WTC11 (cell line): ENCODE measurements at regions not wholly inside any gene's neighbourhood (a gene's known extent, or its start where the extent isn't known, plus 50 kb on each side); places are given as distances from the start of the nearest gene placed in this dataset.

Source experiments
- ESRRA ChIP-seq: sonication (generic); formaldehyde crosslinking; IDR thresholded peaks from 2 replicates; pipeline ENCODE4 v1.8.1; 2022; ENCODE audit warnings: mild to moderate bottlenecking, missing genetic modification reagents, borderline replicate concordance
- GTF2I ChIP-seq: fragments of 250-450 bp; sonication (Bioruptor Pico); conservative IDR thresholded peaks from 2 replicates; pipeline ENCODE4 v1.4.0; 2021; ENCODE audit warnings: mild to moderate bottlenecking
- TCF7 ChIP-seq: sonication (generic); formaldehyde crosslinking; IDR thresholded peaks from 2 replicates; pipeline ENCODE4 v1.8.0; 2022; ENCODE audit warnings: mild to moderate bottlenecking, low read depth, missing genetic modification reagents, moderate library complexity
- TEAD1 ChIP-seq: sonication (generic); formaldehyde crosslinking; IDR thresholded peaks from 2 replicates; pipeline ENCODE4 v1.8.0; 2022; ENCODE audit warnings: mild to moderate bottlenecking, missing genetic modification reagents
- ZNF396 ChIP-seq: fragments of 250-450 bp; sonication (Bioruptor Pico); IDR thresholded peaks from 2 replicates; pipeline ENCODE4 v1.8.0; 2021; ENCODE audit warnings: mild to moderate bottlenecking, moderate library complexity, borderline replicate concordance
- TF ChIP-seq, protein P1 (sequence below): fragments of 200-600 bp; IDR thresholded peaks from 2 replicates; pipeline ENCODE4 v1.8.0; 2022; ENCODE audit warnings: antibody characterized with exemption
- TF ChIP-seq, protein P2 (sequence below): sonication (generic); formaldehyde crosslinking; IDR thresholded peaks from 2 replicates; pipeline ENCODE4 v1.8.1; 2023; ENCODE audit warnings: mild to moderate bottlenecking, missing genetic modification reagents
- TF ChIP-seq, protein P3 (sequence below): sonication (generic); formaldehyde crosslinking; conservative IDR thresholded peaks from 2 replicates; pipeline ENCODE4 v1.8.1; 2022; ENCODE audit warnings: mild to moderate bottlenecking, missing genetic modification reagents

DNA sequence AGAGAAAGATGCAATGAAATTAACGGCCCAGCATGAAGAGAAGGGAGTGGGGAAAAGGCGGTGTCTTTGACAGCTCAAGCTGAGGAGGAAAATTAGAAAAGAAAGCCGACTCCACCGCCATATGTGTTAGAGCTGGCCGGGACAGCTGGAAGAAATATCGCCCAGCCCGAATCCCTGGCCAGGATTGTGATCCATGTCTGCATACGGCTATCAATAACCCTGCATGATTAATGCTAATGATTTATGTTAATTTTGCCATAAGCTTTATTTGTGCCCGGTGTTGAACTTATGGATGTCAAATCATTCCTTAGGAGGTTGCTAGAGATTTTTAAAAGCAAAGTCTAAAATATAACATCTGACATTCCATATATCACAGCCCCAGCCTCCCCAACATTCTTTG lies 263.4 kb upstream of the ZNF507 start:
- no peak for TF ChIP-seq TEAD1
- TF ChIP-seq, protein P1, sequence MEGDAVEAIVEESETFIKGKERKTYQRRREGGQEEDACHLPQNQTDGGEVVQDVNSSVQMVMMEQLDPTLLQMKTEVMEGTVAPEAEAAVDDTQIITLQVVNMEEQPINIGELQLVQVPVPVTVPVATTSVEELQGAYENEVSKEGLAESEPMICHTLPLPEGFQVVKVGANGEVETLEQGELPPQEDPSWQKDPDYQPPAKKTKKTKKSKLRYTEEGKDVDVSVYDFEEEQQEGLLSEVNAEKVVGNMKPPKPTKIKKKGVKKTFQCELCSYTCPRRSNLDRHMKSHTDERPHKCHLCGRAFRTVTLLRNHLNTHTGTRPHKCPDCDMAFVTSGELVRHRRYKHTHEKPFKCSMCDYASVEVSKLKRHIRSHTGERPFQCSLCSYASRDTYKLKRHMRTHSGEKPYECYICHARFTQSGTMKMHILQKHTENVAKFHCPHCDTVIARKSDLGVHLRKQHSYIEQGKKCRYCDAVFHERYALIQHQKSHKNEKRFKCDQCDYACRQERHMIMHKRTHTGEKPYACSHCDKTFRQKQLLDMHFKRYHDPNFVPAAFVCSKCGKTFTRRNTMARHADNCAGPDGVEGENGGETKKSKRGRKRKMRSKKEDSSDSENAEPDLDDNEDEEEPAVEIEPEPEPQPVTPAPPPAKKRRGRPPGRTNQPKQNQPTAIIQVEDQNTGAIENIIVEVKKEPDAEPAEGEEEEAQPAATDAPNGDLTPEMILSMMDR = no peak
- no peak for TF ChIP-seq GTF2I (CRISPR knock-in tag)
- TF ChIP-seq ESRRA = no peak
- TF ChIP-seq, protein P2, sequence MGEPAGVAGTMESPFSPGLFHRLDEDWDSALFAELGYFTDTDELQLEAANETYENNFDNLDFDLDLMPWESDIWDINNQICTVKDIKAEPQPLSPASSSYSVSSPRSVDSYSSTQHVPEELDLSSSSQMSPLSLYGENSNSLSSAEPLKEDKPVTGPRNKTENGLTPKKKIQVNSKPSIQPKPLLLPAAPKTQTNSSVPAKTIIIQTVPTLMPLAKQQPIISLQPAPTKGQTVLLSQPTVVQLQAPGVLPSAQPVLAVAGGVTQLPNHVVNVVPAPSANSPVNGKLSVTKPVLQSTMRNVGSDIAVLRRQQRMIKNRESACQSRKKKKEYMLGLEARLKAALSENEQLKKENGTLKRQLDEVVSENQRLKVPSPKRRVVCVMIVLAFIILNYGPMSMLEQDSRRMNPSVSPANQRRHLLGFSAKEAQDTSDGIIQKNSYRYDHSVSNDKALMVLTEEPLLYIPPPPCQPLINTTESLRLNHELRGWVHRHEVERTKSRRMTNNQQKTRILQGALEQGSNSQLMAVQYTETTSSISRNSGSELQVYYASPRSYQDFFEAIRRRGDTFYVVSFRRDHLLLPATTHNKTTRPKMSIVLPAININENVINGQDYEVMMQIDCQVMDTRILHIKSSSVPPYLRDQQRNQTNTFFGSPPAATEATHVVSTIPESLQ = no peak
- no peak for TF ChIP-seq TCF7
- TF ChIP-seq, protein P3, sequence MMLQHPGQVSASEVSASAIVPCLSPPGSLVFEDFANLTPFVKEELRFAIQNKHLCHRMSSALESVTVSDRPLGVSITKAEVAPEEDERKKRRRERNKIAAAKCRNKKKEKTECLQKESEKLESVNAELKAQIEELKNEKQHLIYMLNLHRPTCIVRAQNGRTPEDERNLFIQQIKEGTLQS (CRISPR knock-in tag) = no peak
- TF ChIP-seq ZNF396 = no peak
